ENCODE measurements at regions not wholly inside any gene's neighbourhood (a gene's known extent, or its start where the extent isn't known, plus 50 kb on each side); places are given as distances from the start of the nearest gene placed in this dataset.

GRCh38 chr12:89870413-89871184 is 162.0 kb upstream of the ATP2B1 start:
- TF ChIP-seq, protein P1, sequence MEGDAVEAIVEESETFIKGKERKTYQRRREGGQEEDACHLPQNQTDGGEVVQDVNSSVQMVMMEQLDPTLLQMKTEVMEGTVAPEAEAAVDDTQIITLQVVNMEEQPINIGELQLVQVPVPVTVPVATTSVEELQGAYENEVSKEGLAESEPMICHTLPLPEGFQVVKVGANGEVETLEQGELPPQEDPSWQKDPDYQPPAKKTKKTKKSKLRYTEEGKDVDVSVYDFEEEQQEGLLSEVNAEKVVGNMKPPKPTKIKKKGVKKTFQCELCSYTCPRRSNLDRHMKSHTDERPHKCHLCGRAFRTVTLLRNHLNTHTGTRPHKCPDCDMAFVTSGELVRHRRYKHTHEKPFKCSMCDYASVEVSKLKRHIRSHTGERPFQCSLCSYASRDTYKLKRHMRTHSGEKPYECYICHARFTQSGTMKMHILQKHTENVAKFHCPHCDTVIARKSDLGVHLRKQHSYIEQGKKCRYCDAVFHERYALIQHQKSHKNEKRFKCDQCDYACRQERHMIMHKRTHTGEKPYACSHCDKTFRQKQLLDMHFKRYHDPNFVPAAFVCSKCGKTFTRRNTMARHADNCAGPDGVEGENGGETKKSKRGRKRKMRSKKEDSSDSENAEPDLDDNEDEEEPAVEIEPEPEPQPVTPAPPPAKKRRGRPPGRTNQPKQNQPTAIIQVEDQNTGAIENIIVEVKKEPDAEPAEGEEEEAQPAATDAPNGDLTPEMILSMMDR (IDR thresholded peaks at IDR 0.05) = no peak
- TF ChIP-seq POLR2AphosphoS5 (IDR thresholded peaks at IDR 0.05) (no peak), EP300 (IDR thresholded peaks at IDR 0.05) (no peak), POLR2A (IDR thresholded peaks at IDR 0.05) (no peak)

All from stomach (tissue), 4 donors.